ENCODE measurements at regions not wholly inside any gene's neighbourhood (a gene's known extent, or its start where the extent isn't known, plus 50 kb on each side); places are given as distances from the start of the nearest gene placed in this dataset.

DNA sequence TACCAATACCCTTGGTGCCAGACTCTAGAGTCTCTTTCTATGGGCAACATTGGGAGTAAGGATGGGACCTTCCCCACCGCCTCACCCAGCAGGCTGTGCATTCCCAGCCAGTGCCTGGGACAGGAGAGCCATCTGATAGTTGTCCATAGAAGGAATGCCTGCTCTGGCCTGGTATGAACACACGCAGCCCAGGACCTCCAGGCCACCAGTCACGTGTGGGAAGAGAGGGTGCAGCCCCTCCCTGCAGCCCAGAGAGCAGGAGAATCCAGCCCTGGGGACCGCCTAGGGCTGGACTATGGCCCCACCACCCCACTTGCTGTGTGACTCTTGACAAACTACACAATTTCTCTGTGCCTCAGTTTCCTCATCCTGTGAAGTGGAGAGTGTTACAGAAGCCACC lies 52.5 kb upstream of the ID2 start:
- TF ChIP-seq CTCF (IDR thresholded peaks at IDR 0.05), result no peak
- no peak for TF ChIP-seq POLR2A (IDR thresholded peaks at IDR 0.05)
